HepG2 (cell line): ENCODE measurements at regions not wholly inside any gene's neighbourhood (a gene's known extent, or its start where the extent isn't known, plus 50 kb on each side); places are given as distances from the start of the nearest gene placed in this dataset.

Experiments used
- ATAC-seq: fragments of 200-7000 bp; cut with Tn5 transposase; 3 replicates; pipeline ENCODE4 v1.9.1; 2020; ENCODE audit warnings: mild to moderate bottlenecking, moderate library complexity
- BruUV-seq: library from RNA; stranded (reverse); fragments of 400-500 nt; replicated peaks from 2 replicates; lab custom pipeline; 2021; lab: Mats Ljungman, UMichigan
- CTCF ChIA-PET: fragments of 300-600 bp; formaldehyde crosslinking; extraction: SDS; loops from one replicate; lab custom pipeline; 2021; ENCODE audit warnings: low total read pairs, inconsistent platforms, low intra/inter-chr PET ratio; lab: Yijun Ruan, JAX
- POLR2A ChIA-PET: fragments of 350-600 bp; sonication (Branson Sonifier 250); formaldehyde crosslinking; loops from one replicate; lab custom pipeline; 2020; ENCODE audit warnings: antibody characterized with exemption, inconsistent platforms; lab: Yijun Ruan, JAX
- DNase-seq: peaks from one replicate; pipeline ENCODE4 v3.0.0-alpha.2; 2015; ENCODE audit warnings: low spot score
- FAIRE-seq: peaks from 3 replicates; lab custom pipeline; 2011; peaks lifted over from hg19 to GRCh38; lab: Jason Lieb, UNC
- H2AFZ ChIP-seq: one replicate; pipeline ENCODE4 v1.6.1; 2011; ENCODE audit warnings: low read length, inconsistent platforms
- H3K27ac ChIP-seq: fragments of 300-600 bp; 3 replicates; pipeline ENCODE4 v1.8.0; 2011; ENCODE audit warnings: mixed run types, mild to moderate bottlenecking, mixed read lengths, low read length, inconsistent platforms; ENCODE audit not compliant: insufficient read depth; ENCODE audit errors: extremely low read length
- H3K27me3 ChIP-seq, 2 experiments: fragments of 200-600 bp in 1 of 2; 2 replicates in 1 of 2; 3 replicates in 1 of 2; pipeline versions ENCODE4 v1.6.0 to v1.8.0; 2011; ENCODE audit warnings: low read length in 2 of 2, mild to moderate bottlenecking in 2 of 2, moderate library complexity in 2 of 2, inconsistent platforms in 1 of 2; ENCODE audit not compliant: insufficient read depth in 2 of 2, control insufficient read depth in 1 of 2
- H3K36me3 ChIP-seq, 2 experiments: fragments of 200-600 bp in 1 of 2; replicated peaks in 1 of 2; 2 replicates in 1 of 2; 3 replicates in 1 of 2; pipeline versions ENCODE4 v1.5.1 to v1.8.0; 2011; ENCODE audit warnings: low read length in 2 of 2, inconsistent platforms in 1 of 2; ENCODE audit not compliant: insufficient read depth in 2 of 2, control insufficient read depth in 1 of 2
- H3K4me1 ChIP-seq: 2 replicates; pipeline ENCODE4 v1.5.1; 2012; ENCODE audit warnings: low read length, inconsistent platforms; ENCODE audit not compliant: insufficient read depth
- H3K4me2 ChIP-seq: 2 replicates; pipeline ENCODE4 v1.6.0; 2011; ENCODE audit warnings: low read depth, low read length, inconsistent platforms
- H3K4me3 ChIP-seq, 3 experiments: fragments of 200-600 bp in 1 of 3; sonication (generic), shearing (Covaris generic) in 1 of 3; replicated peaks in 1 of 3; 2 replicates each; pipeline ENCODE4 v1.5.1; 2011 to 2016; ENCODE audit warnings: low read length in 3 of 3, inconsistent platforms in 2 of 3, low read depth in 2 of 3, mild to moderate bottlenecking in 2 of 3, control low read depth in 1 of 3, mixed read lengths in 1 of 3; ENCODE audit not compliant: insufficient read depth in 1 of 3
- H3K79me2 ChIP-seq: one replicate; pipeline ENCODE4 v1.6.1; 2011; ENCODE audit warnings: low read length, inconsistent platforms; ENCODE audit not compliant: insufficient read depth
- H3K9ac ChIP-seq: 2 replicates; pipeline ENCODE4 v1.6.0; 2011; ENCODE audit warnings: mild to moderate bottlenecking, low read depth, low read length, inconsistent platforms; ENCODE audit not compliant: insufficient read depth
- H3K9me3 ChIP-seq: 2 replicates; pipeline ENCODE4 v1.5.1; 2012; ENCODE audit warnings: mild to moderate bottlenecking, low read length
- H4K20me1 ChIP-seq: 2 replicates; pipeline ENCODE4 v1.6.0; 2011; ENCODE audit warnings: inconsistent platforms, mild to moderate bottlenecking, low read length, moderate library complexity; ENCODE audit not compliant: insufficient read depth
- ATF7-NPFF ChIP-seq: sonication (generic); formaldehyde crosslinking; IDR thresholded peaks from 2 replicates; pipeline ENCODE4 v1.8.1; 2023; ENCODE audit warnings: mild to moderate bottlenecking, low read depth, missing genetic modification reagents, moderate library complexity
- MXI1 ChIP-seq: IDR thresholded peaks from 3 replicates; pipeline ENCODE4 v1.6.1; 2012; ENCODE audit warnings: low read depth, low read length, inconsistent platforms, borderline replicate concordance
- YY1 ChIP-seq: IDR thresholded peaks from 2 replicates; pipeline ENCODE4 v1.6.1; 2011; ENCODE audit warnings: low read length, low read depth, moderate library complexity, mild to moderate bottlenecking; ENCODE audit not compliant: insufficient read depth, insufficient replicate concordance
- ZNF205 ChIP-seq: IDR thresholded peaks from 2 replicates; pipeline ENCODE4 v1.6.1; 2018; ENCODE audit warnings: missing biosample characterization, missing genetic modification reagents
- ZNF260 ChIP-seq: sonication (generic); formaldehyde crosslinking; IDR thresholded peaks from 2 replicates; pipeline ENCODE4 v1.4.0; 2020; ENCODE audit warnings: missing genetic modification reagents, low read depth, mild to moderate bottlenecking, borderline replicate concordance
- ZNF557 ChIP-seq: sonication (generic); formaldehyde crosslinking; IDR thresholded peaks from 2 replicates; pipeline ENCODE4 v1.4.0; 2020; ENCODE audit warnings: missing genetic modification reagents
- ZNF564 ChIP-seq: sonication (generic); formaldehyde crosslinking; IDR thresholded peaks from 2 replicates; pipeline ENCODE4 v1.8.1; 2023; ENCODE audit warnings: mild to moderate bottlenecking, missing genetic modification reagents
- WGBS: methylation state at CpG from one replicate; pipeline ENCODE4 v1.1.6; 2017; ENCODE audit warnings: low lambda C conversion rate; 5-methylcytosine and 5-hydroxymethylcytosine counted together
- in situ Hi-C: cut with HindIII; loops from 2 replicates; pipeline ENCODE4 v1.10.0; 2017; ENCODE audit warnings: low pct_unique_long_range_greater_than_20kb; ENCODE audit not compliant: extremely low pct_ligation_motif_present
- intact Hi-C: fragments of 100-400 bp; cut with micrococcal nuclease; formaldehyde crosslinking; loops from one replicate; pipeline ENCODE4 v1.10.0; 2022; ENCODE audit not compliant: unreplicated experiment

DNA sequence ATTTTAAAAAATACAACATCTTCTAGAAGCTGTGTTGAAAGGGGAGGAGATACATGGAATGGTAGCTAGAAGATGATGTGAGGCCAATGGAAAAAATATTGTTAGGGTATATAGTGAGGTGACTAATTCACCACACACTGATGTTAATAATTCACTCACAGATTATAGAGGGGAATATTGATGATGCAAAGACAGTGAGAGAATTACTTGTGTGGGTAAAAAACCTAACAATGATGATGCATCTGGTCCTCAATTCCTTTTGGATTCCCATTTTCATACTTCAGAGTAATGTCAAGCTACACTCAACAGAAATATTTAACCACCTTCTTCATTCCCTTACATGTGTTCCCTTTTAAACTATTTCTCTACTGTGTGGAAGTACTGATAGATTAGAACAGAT lies 169.5 kb upstream of the DPYD start:
- Histone ChIP-seq H3K27ac (no peak overlapping the region), H3K9ac (no peak overlapping the region), H2AFZ (no peak overlapping the region), H3K79me2 (no peaks in the 10 kb centered on the region), H3K4me2 (no peak overlapping the region), H3K4me3 (no peak overlapping the region), H4K20me1 (no peaks in the 10 kb centered on the region), H3K4me1 (no peaks in the 10 kb centered on the region), H3K36me3 (no peaks in the 10 kb centered on the region), H3K27me3 (no peaks in the 10 kb centered on the region; a peak in 1 of 5 replicates), H3K9me3 (no peaks in the 10 kb centered on the region)
- no peak for FAIRE-seq
- no peak for ATAC-seq
- POLR2A ChIA-PET, result no interaction called here
- BruUV-seq, result no TSS peak
- DNase-seq, result no peak
- in situ Hi-C loops (no loop called here), intact Hi-C loops (no loop called here)
- CTCF ChIA-PET, result no interaction called here
- TF ChIP-seq MXI1 (no peak), ZNF260 (CRISPR knock-in tag) (no peak), YY1 (no peak), ZNF205 (no peak)

DNA sequence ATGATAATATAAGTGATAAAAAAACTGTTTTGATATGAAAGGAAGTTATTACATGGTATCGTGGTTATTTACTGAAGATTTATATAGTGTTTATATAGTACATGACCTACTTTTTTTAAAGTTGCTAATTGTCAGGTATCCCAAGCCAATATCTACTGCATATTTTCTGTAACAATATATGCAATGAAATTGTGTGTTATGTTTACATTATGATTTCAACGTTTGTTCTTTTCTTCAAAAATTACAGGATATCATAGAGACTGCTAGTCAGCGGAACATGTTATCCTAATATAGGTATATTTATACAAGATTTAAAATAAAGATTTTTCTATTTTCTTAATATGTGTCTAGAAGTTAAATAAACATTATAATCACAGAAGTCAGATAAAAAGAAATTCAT lies 167.5 kb upstream of the DPYD start:
- Histone ChIP-seq H4K20me1 (no peaks in the 10 kb centered on the region), H3K9me3 (no peaks in the 10 kb centered on the region), H3K4me3 (no peak overlapping the region), H3K9ac (no peak overlapping the region), H3K4me2 (no peak overlapping the region), H3K36me3 (no peaks in the 10 kb centered on the region), H2AFZ (no peak overlapping the region), H3K4me1 (no peaks in the 10 kb centered on the region), H3K27ac (no peak overlapping the region), H3K79me2 (no peaks in the 10 kb centered on the region), H3K27me3 (no peaks in the 10 kb centered on the region)
- WGBS, result 17% methylated on average over 3 of the region's 3 CpGs
- no peak for ATAC-seq
- intact Hi-C loops, result no loop called here
- no peak for FAIRE-seq
- TF ChIP-seq ATF7-NPFF (CRISPR knock-in tag), result no peak
- no peak for TF ChIP-seq ZNF557
- TF ChIP-seq ZNF564 (CRISPR knock-in tag), result no peak
- in situ Hi-C loops, result no loop called here
- POLR2A ChIA-PET, result no interaction called here
- DNase-seq, result no peak
- CTCF ChIA-PET, result no interaction called here
- BruUV-seq, result no TSS peak
